ENCODE measurements at regions not wholly inside any gene's neighbourhood (a gene's known extent, or its start where the extent isn't known, plus 50 kb on each side); places are given as distances from the start of the nearest gene placed in this dataset.
A peak's percentile ranks its signal among the peaks of the same experiment; 100 is the strongest.
"Not testable (repeated sequence)": the region's sequence is repeated elsewhere in the genome, so short reads cannot be mapped to it uniquely, and the experiment has no call there.

DNA sequence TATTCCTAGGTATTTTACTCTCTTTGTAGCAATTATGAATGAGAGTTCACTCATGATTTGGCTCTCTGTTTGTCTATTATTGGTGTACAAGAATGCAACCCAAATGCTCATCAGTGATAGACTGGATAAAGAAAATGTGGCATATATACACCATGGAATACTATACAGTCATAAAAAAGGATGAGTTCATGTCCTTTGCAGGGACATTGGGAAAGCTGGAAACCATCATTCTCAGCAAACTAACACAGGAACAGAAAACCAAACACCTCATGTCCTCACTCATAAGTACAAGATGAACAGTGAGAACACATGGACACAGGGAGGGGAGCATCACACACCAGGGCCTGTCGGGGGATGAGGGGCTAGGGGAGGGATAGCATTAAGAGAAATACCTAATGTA is 71.8 kb downstream of the PRORP start:
- POLR2A ChIA-PET, ATAC-seq: not testable (repeated sequence)

DNA sequence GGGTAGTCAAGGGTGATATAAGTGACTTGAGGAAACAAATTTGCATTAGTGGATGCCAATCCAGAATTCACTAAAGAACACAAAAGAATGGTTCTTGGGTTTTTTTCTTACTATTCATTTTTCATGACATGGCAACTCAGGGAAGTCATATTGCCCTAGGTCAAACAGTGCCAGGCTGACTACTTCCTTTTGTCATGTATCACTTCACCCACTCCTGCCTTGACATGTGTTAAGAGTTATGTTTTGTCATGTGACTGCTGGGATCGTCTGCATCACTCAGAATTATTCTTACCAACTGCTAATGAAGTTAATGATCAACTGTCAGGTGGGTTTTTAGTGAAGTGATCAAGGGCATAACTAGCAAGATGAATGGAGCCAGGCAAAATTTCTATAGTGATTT is 74.2 kb downstream of the PRORP start:
- CTCF ChIA-PET: no interaction called here
- peaks cover 14% of the 10 kb centered on the region for H3K4me1 ChIP-seq
- DNase-seq (ENCODE audit: low read depth in 1 of 2, low spot score in 1 of 2) (peak in 1 of 2 experiments; percentile 35), ATAC-seq (peak; percentile 24 to 66; a peak in 4 of 6 replicates), FAIRE-seq (peak; percentile 74)
- H3K9me3 ChIP-seq: no peaks in the 10 kb centered on the region
- TF ChIP-seq KDM5A (IDR thresholded peaks at IDR 0.05): no peak
- no peak for TF ChIP-seq HEYL (CRISPR knock-in tag; IDR thresholded peaks at IDR 0.05)
- peak; percentile 54 for TF ChIP-seq MAFK (IDR thresholded peaks at IDR 0.05; ENCODE audit: partially characterized antibody)
- no peak for TF ChIP-seq FOSL2 (IDR thresholded peaks at IDR 0.05)
- TF ChIP-seq FOSL2 (CRISPR knock-in tag; IDR thresholded peaks at IDR 0.05): no peak
- TF ChIP-seq JUNB (IDR thresholded peaks at IDR 0.05): no peak
- TF ChIP-seq HOXB13 (CRISPR knock-in tag; IDR thresholded peaks at IDR 0.05; ENCODE audit: low read depth): no peak
- TF ChIP-seq, protein P1, sequence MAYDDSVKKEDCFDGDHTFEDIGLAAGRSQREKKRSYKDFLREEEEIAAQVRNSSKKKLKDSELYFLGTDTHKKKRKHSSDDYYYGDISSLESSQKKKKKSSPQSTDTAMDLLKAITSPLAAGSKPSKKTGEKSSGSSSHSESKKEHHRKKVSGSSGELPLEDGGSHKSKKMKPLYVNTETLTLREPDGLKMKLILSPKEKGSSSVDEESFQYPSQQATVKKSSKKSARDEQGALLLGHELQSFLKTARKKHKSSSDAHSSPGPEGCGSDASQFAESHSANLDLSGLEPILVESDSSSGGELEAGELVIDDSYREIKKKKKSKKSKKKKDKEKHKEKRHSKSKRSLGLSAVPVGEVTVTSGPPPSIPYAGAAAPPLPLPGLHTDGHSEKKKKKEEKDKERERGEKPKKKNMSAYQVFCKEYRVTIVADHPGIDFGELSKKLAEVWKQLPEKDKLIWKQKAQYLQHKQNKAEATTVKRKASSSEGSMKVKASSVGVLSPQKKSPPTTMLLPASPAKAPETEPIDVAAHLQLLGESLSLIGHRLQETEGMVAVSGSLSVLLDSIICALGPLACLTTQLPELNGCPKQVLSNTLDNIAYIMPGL (CRISPR knock-in tag; IDR thresholded peaks at IDR 0.05; ENCODE audit: borderline replicate concordance): no peak
- no peak for TF ChIP-seq RFX5 (IDR thresholded peaks at IDR 0.05)
- TF ChIP-seq SREBF2 (IDR thresholded peaks at IDR 0.05): no peak
- TF ChIP-seq CBX2 (IDR thresholded peaks at IDR 0.05; ENCODE audit: borderline replicate concordance, low read depth): no peak
- TF ChIP-seq, protein P2, sequence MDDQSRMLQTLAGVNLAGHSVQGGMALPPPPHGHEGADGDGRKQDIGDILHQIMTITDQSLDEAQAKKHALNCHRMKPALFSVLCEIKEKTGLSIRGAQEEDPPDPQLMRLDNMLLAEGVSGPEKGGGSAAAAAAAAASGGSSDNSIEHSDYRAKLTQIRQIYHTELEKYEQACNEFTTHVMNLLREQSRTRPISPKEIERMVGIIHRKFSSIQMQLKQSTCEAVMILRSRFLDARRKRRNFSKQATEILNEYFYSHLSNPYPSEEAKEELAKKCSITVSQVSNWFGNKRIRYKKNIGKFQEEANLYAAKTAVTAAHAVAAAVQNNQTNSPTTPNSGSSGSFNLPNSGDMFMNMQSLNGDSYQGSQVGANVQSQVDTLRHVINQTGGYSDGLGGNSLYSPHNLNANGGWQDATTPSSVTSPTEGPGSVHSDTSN (IDR thresholded peaks at IDR 0.05): no peak
- TF ChIP-seq HOXB5 (CRISPR knock-in tag; IDR thresholded peaks at IDR 0.05): no peak
- TF ChIP-seq ESRRA (IDR thresholded peaks at IDR 0.05; ENCODE audit: borderline replicate concordance, low read length): no peak
- TF ChIP-seq, protein P3, sequence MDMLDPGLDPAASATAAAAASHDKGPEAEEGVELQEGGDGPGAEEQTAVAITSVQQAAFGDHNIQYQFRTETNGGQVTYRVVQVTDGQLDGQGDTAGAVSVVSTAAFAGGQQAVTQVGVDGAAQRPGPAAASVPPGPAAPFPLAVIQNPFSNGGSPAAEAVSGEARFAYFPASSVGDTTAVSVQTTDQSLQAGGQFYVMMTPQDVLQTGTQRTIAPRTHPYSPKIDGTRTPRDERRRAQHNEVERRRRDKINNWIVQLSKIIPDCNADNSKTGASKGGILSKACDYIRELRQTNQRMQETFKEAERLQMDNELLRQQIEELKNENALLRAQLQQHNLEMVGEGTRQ (IDR thresholded peaks at IDR 0.05): peak; percentile 57; the same call in 1 of the 2 replicates
- WGBS (ENCODE audit: missing lambda C conversion rate): 24% methylated on average over 1 of the region's 1 CpG
- POLR2A ChIA-PET: no interaction called here
- no peak overlapping the region for H3K4me3 ChIP-seq
- peak overlapping the region; percentile 16; the same call in 1 of the 3 replicates for H3K4me2 ChIP-seq
- H3K27ac ChIP-seq: no peak overlapping the region; a peak in 1 of 6 replicates

More for the DNA sequence above, 71.8 kb downstream of the PRORP start:
- not testable (repeated sequence) for H3K9me3 ChIP-seq; H3K4me3 ChIP-seq; H3K27ac ChIP-seq; FAIRE-seq; H3K4me2 ChIP-seq; DNase-seq (ENCODE audit: low read depth in 1 of 2, low spot score in 1 of 2)
- CTCF ChIA-PET: interaction anchor here (1.3 kb wide), 1 partner anchor 11 kb away, joined by 4 read pairs; no protein-coding TSS in a partner anchor
- TF ChIP-seq KDM1A (IDR thresholded peaks at IDR 0.05; ENCODE audit: low read depth): peak; percentile 63; the same call in 1 of the 2 replicates
- H3K4me1 ChIP-seq: peaks cover 18% of the 10 kb centered on the region
- 88% methylated on average over 1 of the region's 1 CpG for WGBS (ENCODE audit: missing lambda C conversion rate)

DNA sequence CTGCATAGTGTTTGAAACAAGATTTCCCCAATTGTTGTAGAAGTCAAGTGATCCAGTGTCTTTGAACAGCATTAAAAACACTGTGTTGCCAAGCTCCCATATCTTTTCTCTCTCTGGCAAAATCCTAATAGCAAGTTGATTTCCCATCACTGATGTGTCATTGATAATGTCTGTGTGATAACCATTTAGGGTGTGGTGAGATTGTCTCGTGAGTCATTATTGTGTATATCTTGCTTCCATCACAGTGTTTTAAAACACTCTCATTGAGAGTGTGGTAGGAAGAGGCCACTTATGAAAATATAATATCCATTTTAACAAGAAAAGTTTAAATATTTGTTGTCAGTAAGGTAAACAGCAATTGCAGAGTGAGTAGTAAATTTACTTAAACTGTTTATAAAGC is 74.7 kb downstream of the PRORP start:
- no peak for FAIRE-seq
- H3K4me1 ChIP-seq: peaks cover 14% of the 10 kb centered on the region
- ATAC-seq: peak; percentile 19 to 85; a peak in 4 of 6 replicates
- WGBS (ENCODE audit: missing lambda C conversion rate): 6% methylated on average over 1 of the region's 1 CpG
- H3K4me2 ChIP-seq: peak overlapping the region; percentile 16; the same call in 1 of the 3 replicates
- ChIA-PET POLR2A (no interaction called here), CTCF (no interaction called here)
- no peak overlapping the region for H3K4me3 ChIP-seq
- no peaks in the 10 kb centered on the region for H3K9me3 ChIP-seq
- TF ChIP-seq EP300 (IDR thresholded peaks at IDR 0.05) (no peak), FOSL2 (IDR thresholded peaks at IDR 0.05) (no peak), FOSL2 (CRISPR knock-in tag; IDR thresholded peaks at IDR 0.05) (peak; percentile 83), ZFP36 (IDR thresholded peaks at IDR 0.05; ENCODE audit: borderline replicate concordance, partially characterized antibody) (no peak), SREBF2 (IDR thresholded peaks at IDR 0.05) (no peak)
- TF ChIP-seq, protein P2 (IDR thresholded peaks at IDR 0.05): no peak
- TF ChIP-seq, protein P4, sequence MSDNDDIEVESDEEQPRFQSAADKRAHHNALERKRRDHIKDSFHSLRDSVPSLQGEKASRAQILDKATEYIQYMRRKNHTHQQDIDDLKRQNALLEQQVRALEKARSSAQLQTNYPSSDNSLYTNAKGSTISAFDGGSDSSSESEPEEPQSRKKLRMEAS (IDR thresholded peaks at IDR 0.05): no peak
- DNase-seq (ENCODE audit: low read depth in 1 of 2, low spot score in 1 of 2): peak in 1 of 2 experiments; percentile 66
- H3K27ac ChIP-seq: no peak overlapping the region; a peak in 1 of 6 replicates

All from A549 (cell line).